B cell (primary cell): ENCODE measurements at regions not wholly inside any gene's neighbourhood (a gene's known extent, or its start where the extent isn't known, plus 50 kb on each side); places are given as distances from the start of the nearest gene placed in this dataset.
A peak's percentile ranks its signal among the peaks of the same experiment; 100 is the strongest.

ENCODE experiments used
- ATAC-seq: fragments of 200-7000 bp; cut with Tn5 transposase; one replicate; pipeline ENCODE4 v1.10.0; 2021; ENCODE audit warnings: low read depth, mild to moderate bottlenecking, moderate number of reproducible peaks, moderate library complexity
- CTCF ChIA-PET: fragments of 350-600 bp; sonication (Branson Sonifier 250); formaldehyde crosslinking; loops from one replicate; lab custom pipeline; 2021; ENCODE audit warnings: antibody characterized with exemption, inconsistent platforms; lab: Charles Lee
- POLR2A ChIA-PET: fragments of 350-600 bp; sonication (Branson Sonifier 250); formaldehyde crosslinking; loops from one replicate; lab custom pipeline; 2021; ENCODE audit warnings: antibody characterized with exemption; lab: Charles Lee
- DNase-seq: peaks from one replicate; pipeline ENCODE4 v3.0.0; 2013
- H2AFZ ChIP-seq: 2 replicates; pipeline ENCODE4 v1.6.1; 2012; ENCODE audit warnings: mild to moderate bottlenecking, low read depth, low read length; ENCODE audit not compliant: insufficient read depth, poor library complexity, severe bottlenecking
- H3K27ac ChIP-seq, 2 donors: 1 replicate in 1 of 2; 2 replicates in 1 of 2; pipeline ENCODE4 v1.5.1; 2012 to 2013; ENCODE audit warnings: low read length in 2 of 2, mild to moderate bottlenecking in 2 of 2, moderate library complexity in 1 of 2
- H3K27me3 ChIP-seq, 4 experiments: fragments of 200-600 bp in 1 of 4; sonication (generic) in 1 of 4; replicated peaks in 1 of 4; 1 replicate in 2 of 4; 2 replicates in 2 of 4; pipeline versions ENCODE4 v1.6.1 to v1.7.0; 2013 to 2016; ENCODE audit warnings: low read length in 3 of 4, mild to moderate bottlenecking in 2 of 4, mixed read lengths in 1 of 4, moderate library complexity in 1 of 4; ENCODE audit not compliant: insufficient read depth in 4 of 4, control insufficient read depth in 3 of 4; ENCODE audit errors: control extremely low read depth in 1 of 4
- H3K36me3 ChIP-seq, 2 experiments: replicated peaks in 1 of 2; 1 replicate in 1 of 2; 2 replicates in 1 of 2; pipeline versions ENCODE4 v1.6.1 to v1.7.1; 2013; ENCODE audit warnings: low read length in 1 of 2; ENCODE audit not compliant: insufficient read depth in 2 of 2, control insufficient read depth in 1 of 2; ENCODE audit errors: control extremely low read depth in 1 of 2, extremely low read depth in 1 of 2
- H3K4me1 ChIP-seq, 2 donors: fragments of 200-600 bp in 1 of 2; sonication (generic) in 1 of 2; 1 replicate in 1 of 2; 2 replicates in 1 of 2; pipeline versions ENCODE4 v1.5.1 to v1.6.1; 2013 to 2017; ENCODE audit warnings: low read length in 2 of 2; ENCODE audit not compliant: control insufficient read depth in 2 of 2, insufficient read depth in 2 of 2
- H3K4me2 ChIP-seq: replicated peaks from 2 replicates; pipeline ENCODE3; 2012; ENCODE audit warnings: mild to moderate bottlenecking, low read depth, low read length; ENCODE audit not compliant: poor library complexity, severe bottlenecking
- H3K4me3 ChIP-seq, 5 experiments: fragments of 200-600 bp in 1 of 5; sonication (generic) in 1 of 5; 1 replicate in 3 of 5; 2 replicates in 2 of 5; pipeline versions ENCODE4 v1.5.1 to v1.7.0; 2011 to 2016; ENCODE audit warnings: low read length in 4 of 5, mild to moderate bottlenecking in 4 of 5, low read depth in 2 of 5, control low read depth in 1 of 5, moderate library complexity in 1 of 5; ENCODE audit not compliant: insufficient read depth in 1 of 5; ENCODE audit errors: control extremely low read depth in 1 of 5, extremely low read depth in 1 of 5
- H3K79me2 ChIP-seq: fragments of 200-600 bp; sonication (generic); one replicate; pipeline ENCODE4 v1.6.0; 2016; ENCODE audit warnings: low read length; ENCODE audit not compliant: control insufficient read depth, insufficient read depth
- H3K9ac ChIP-seq: fragments of 200-600 bp; sonication (generic); 2 replicates; pipeline ENCODE4 v1.6.1; 2017; ENCODE audit warnings: mild to moderate bottlenecking, low read length, moderate library complexity
- H3K9me3 ChIP-seq, 3 donors: one replicate each; pipeline versions ENCODE4 v1.6.1 to v1.7.1; 2013; ENCODE audit warnings: low read length in 2 of 3; ENCODE audit not compliant: control insufficient read depth in 2 of 3, insufficient read depth in 1 of 3; ENCODE audit errors: control extremely low read depth in 1 of 3
- H4K20me1 ChIP-seq: 2 replicates; pipeline ENCODE4 v1.6.0; 2012; ENCODE audit warnings: mild to moderate bottlenecking, low read length; ENCODE audit not compliant: insufficient read depth, control insufficient read depth, poor library complexity, severe bottlenecking
- H3K27ac Mint-ChIP-seq: one replicate; pipeline ENCODE4 v1.8.0; 2021; ENCODE audit warnings: mixed read lengths
- H3K27me3 Mint-ChIP-seq: one replicate; pipeline ENCODE4 v1.8.0; 2021; ENCODE audit warnings: mixed read lengths
- H3K4me1 Mint-ChIP-seq: one replicate; pipeline ENCODE4 v1.8.0; 2021; ENCODE audit warnings: mixed read lengths
- H3K4me3 Mint-ChIP-seq: one replicate; pipeline ENCODE4 v1.8.0; 2021; ENCODE audit warnings: mixed read lengths
- H3K9me3 Mint-ChIP-seq: one replicate; pipeline ENCODE4 v1.8.0; 2022; ENCODE audit warnings: mixed read lengths; ENCODE audit not compliant: insufficient read depth
- CTCF ChIP-seq: fragments of 200-600 bp; IDR thresholded peaks from one replicate; pipeline ENCODE4 v1.8.0; 2022; ENCODE audit warnings: antibody characterized with exemption, mild to moderate bottlenecking
- EZH2 ChIP-seq: IDR thresholded peaks from 2 replicates; pipeline ENCODE4 v1.6.1; 2012; ENCODE audit warnings: borderline replicate concordance, low read depth, mild to moderate bottlenecking, moderate library complexity, low read length; ENCODE audit not compliant: insufficient read depth, poor library complexity, severe bottlenecking
- WGBS: methylation state at CpG from one replicate; pipeline ENCODE4 v1.1.5; 2013; ENCODE audit warnings: missing lambda C conversion rate; ENCODE audit not compliant: insufficient coverage; 5-methylcytosine and 5-hydroxymethylcytosine counted together
- intact Hi-C: fragments of 100-400 bp; cut with micrococcal nuclease; formaldehyde crosslinking; loops from one replicate; pipeline ENCODE4 v1.10.0; 2022

- H3K4me2 ChIP-seq = peak overlapping the region; percentile 51
- CTCF ChIA-PET = interaction anchor here (0.6 to 2.6 kb wide), 7 partner anchors 9 to 247 kb away, joined by 3 to 10 read pairs (median 4); no protein-coding TSS in a partner anchor
Observed at GRCh38 chr6:37558646-37559045, 59.0 kb upstream of the CCDC167 start.

More at GRCh38 chr6:37558646-37559045, 59.0 kb upstream of the CCDC167 start:
- Mint-ChIP-seq H3K27me3 (no peaks in the 10 kb centered on the region), H3K27ac (peak overlapping the region; percentile 67), H3K4me3 (peak overlapping the region; percentile 2), H3K9me3 (no peaks in the 10 kb centered on the region), H3K4me1 (peaks cover 98% of the 10 kb centered on the region)
- no peak for DNase-seq
- Histone ChIP-seq H3K79me2 (no peaks in the 10 kb centered on the region), H3K9ac (no peak overlapping the region), H3K4me1 (peaks cover 100% of the 10 kb centered on the region in 2 donors), H3K36me3 (no peaks in the 10 kb centered on the region), H3K4me3 (no peak overlapping the region), H3K9me3 (peaks cover 0 to 6% (median 0%) of the 10 kb centered on the region in 3 donors), H4K20me1 (no peaks in the 10 kb centered on the region), H3K27me3 (no peaks in the 10 kb centered on the region), H2AFZ (no peak overlapping the region), H3K27ac (no peak overlapping the region)
- TF ChIP-seq EZH2 (no peak), CTCF (no peak)
- 97% methylated on average over 13 of the region's 14 CpGs for WGBS
- POLR2A ChIA-PET = interaction anchor here (1.0 kb wide), 1 partner anchor 11 kb away, joined by 6 read pairs; no protein-coding TSS in a partner anchor
- ATAC-seq = no peak
- intact Hi-C loops = no loop called here
